ENCODE measurements at regions not wholly inside any gene's neighbourhood (a gene's known extent, or its start where the extent isn't known, plus 50 kb on each side); places are given as distances from the start of the nearest gene placed in this dataset.

DNA sequence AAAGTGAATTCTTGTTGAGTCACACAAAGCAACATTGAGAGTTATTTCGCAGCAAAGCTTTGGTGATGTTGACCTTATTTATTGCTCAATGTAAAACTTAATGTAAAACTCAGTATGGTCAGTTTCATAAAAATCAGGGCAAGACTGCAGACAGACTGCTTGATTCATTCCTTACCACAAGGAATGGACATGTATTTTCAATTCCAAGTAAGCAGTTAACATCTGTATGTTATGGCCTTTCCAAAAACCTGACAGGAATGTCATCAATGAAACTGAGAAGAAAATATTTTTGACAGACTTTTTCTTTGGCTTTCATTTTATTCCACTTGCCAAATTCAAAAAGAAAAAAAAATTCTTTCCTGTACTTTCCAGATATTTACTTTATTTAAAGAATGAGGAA, 488.3 kb downstream of the ANKRD50 start:
- TF ChIP-seq CTCF (IDR thresholded peaks at IDR 0.05) (no peak), POLR2A (IDR thresholded peaks at IDR 0.05) (no peak)
